ENCODE measurements at regions not wholly inside any gene's neighbourhood (a gene's known extent, or its start where the extent isn't known, plus 50 kb on each side); places are given as distances from the start of the nearest gene placed in this dataset.
A peak's percentile ranks its signal among the peaks of the same experiment; 100 is the strongest.

GRCh38 chr12:98449584-98449983 is 65.8 kb upstream of the TMPO start:
- TF ChIP-seq CTCF (IDR thresholded peaks at IDR 0.05; ENCODE audit: extremely low read depth, missing control alignments) = no peak
- DNase-seq (ENCODE audit: low spot score) = no peak

- TF ChIP-seq CTCF (IDR thresholded peaks at IDR 0.05; ENCODE audit: extremely low read depth, missing control alignments) = no peak
- no peak for DNase-seq (ENCODE audit: low spot score)
Observed at GRCh38 chr12:98453070-98453469, 62.3 kb upstream of the TMPO start.

- no peak for TF ChIP-seq CTCF (IDR thresholded peaks at IDR 0.05; ENCODE audit: extremely low read depth, missing control alignments)
- DNase-seq (ENCODE audit: low spot score) = no peak
Observed at GRCh38 chr12:98453492-98453891, 61.9 kb upstream of the TMPO start.

GRCh38 chr12:98456041-98456440 is 59.3 kb upstream of the TMPO start:
- no peak for TF ChIP-seq CTCF (IDR thresholded peaks at IDR 0.05; ENCODE audit: extremely low read depth, missing control alignments)
- DNase-seq (ENCODE audit: low spot score) = no peak

GRCh38 chr12:98456576-98457573 is 58.5 kb upstream of the TMPO start:
- TF ChIP-seq CTCF (IDR thresholded peaks at IDR 0.05; ENCODE audit: extremely low read depth, missing control alignments) = no peak
- DNase-seq (ENCODE audit: low spot score) = peak; percentile 47

GRCh38 chr12:98464190-98464589 is 51.2 kb upstream of the TMPO start:
- TF ChIP-seq CTCF (IDR thresholded peaks at IDR 0.05; ENCODE audit: extremely low read depth, missing control alignments) = no peak

GRCh38 chr12:98465505-98465904 is 49.9 kb upstream of the TMPO start:
- DNase-seq (ENCODE audit: low spot score) = no peak
- TF ChIP-seq CTCF (IDR thresholded peaks at IDR 0.05; ENCODE audit: extremely low read depth, missing control alignments) = no peak

More at GRCh38 chr12:98464190-98464589, 51.2 kb upstream of the TMPO start:
- no peak for DNase-seq (ENCODE audit: low spot score)
